Frontal cortex (tissue), 3 donors: ENCODE measurements at regions not wholly inside any gene's neighbourhood (a gene's known extent, or its start where the extent isn't known, plus 50 kb on each side); places are given as distances from the start of the nearest gene placed in this dataset.
"Not testable (repeated sequence)": the region's sequence is repeated elsewhere in the genome, so short reads cannot be mapped to it uniquely, and the experiment has no call there.

Source experiments
- DNase-seq, 2 donors: peaks; one replicate each; pipeline ENCODE4 v3.0.0; 2012; ENCODE audit warnings: low spot score in 2 of 2
- FAIRE-seq: peaks from 2 replicates; lab custom pipeline; 2012; peaks lifted over from hg19 to GRCh38; lab: Jason Lieb, UNC
- donor health status: control.
- donor health status: control.
- donor health status: control.

DNA sequence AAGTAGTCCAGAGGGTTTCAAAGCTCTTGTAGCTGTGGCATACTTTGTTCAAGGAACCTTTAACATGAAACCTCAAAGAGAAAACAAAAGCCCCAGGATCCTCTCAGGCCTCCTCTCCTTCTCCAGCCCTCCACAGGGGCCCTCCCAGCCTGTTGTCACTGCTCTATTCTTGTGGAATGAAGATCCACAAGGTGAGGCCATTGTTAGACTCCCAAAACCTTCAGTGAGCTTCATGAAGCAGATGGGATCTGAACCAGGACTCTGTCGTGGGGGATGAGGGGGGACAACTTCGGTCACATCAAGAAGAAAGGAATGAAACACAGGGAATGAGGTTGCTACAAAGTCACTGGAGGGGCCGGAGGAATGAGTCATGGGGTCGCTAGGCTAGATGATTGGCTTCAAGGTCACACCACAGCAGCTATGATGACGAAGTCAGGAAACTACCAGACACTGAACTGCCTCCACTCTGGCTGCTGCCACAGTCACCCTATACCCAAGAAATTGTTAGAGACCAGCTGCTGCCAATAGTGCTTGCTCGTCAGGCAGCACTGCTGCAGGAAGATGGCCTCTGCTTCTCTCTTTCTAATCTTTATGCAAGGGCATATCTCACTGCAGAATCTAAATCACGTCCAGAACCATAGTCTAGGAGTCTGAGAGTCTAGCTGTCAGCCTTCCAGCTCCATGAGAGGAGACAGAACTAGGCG lies 208.8 kb downstream of the HIBADH start:
- DNase-seq, result no peak
- FAIRE-seq, result no peak

DNA sequence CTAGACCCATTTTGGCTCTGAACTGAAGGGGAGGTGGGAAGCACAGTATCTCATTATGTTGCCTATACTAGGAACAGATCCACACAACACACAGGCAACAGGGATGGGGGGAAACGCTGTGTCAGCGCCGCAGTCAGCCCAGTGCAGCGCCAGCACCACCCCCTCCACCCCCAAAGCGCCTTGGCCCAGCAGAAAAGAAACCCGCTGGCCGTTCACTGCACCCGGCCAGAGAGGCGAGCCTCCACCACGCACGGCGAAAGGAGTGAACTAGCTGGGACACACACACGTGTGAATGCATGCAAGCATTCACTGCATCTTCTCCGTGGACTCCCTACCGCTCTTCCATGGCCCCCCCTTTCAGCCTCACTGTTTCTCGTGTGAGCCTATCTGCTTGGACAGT lies 205.6 kb downstream of the HIBADH start:
- DNase-seq, FAIRE-seq: not testable (repeated sequence)

DNA sequence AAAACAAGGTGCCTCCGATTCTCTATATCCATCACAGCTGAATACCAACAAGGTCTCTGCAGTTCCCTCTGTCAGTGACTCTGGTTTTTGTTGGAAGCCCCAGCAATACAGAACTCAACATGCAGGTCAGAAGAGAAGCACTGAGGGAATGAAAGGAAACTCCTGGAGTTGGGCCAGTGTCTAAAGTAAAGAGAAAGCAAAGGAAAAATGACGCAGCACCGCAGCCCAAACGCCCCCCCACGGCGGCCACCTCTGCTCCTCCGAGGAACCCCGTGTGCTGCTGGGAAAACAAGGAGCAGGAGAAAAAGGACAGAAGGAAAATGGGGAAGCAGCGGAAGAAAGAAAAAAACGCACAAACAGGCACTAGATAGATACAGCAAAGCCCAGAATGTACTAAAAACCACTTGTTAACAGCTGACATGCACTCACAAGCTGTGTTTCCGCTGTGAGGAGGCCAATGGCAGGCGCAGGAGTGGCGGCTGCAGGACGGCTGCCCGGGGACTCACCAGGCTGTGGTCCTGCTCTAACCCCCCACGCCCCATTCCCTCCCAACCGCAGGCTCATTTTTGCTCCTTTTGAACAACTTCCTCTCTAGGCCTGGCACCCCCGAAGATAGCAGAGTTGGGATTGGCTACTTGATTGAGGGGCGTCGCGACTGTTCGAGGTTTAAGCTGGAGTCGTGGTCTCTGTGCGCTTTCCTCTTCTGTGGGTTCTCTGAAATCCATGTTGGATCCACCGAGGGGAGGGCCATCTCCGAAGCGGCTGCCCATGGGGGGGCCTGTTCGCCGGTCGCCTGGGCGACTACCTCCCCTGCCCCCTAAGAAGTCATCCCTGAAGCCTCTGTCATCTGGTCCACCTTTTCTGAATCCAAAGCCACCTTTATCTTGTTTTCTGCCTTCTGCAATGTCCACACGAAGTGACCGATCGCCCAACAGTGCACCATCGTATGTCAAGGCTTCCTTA lies 204.8 kb downstream of the HIBADH start:
- not testable (repeated sequence) for DNase-seq, FAIRE-seq

DNA sequence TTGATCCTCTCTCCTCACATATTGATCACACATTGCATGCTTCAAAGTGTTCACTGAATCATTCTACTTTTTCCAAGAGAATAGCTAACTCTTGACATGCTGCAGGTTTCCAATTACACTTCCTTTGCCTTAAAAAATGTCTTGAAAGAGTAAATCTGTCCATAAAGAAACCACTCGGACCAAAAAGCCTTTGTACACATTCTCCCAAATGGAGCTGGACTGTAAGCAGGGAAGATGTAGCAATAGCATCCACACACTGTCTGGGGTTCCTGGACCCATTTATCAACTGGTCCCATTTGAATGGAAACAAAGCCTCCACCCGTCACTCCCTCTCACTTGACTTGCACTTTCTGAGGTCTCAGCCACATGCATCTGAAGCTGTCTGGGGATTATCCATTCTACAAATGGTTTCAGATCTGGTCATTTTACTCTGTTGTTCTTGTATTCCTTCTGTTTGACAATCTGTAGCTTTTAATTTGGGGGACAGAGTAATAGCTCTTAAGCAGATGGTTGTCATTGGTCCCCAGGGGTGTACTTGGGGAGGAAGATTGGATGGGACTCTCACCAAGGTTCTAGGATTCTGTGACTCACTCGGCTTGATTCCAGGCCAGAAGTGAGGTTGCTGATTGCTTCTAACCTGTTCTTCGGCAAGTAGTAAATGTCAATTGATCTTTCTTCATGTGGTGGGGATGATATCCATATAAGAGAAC lies 203.5 kb downstream of the HIBADH start:
- no peak for DNase-seq
- FAIRE-seq, result no peak

DNA sequence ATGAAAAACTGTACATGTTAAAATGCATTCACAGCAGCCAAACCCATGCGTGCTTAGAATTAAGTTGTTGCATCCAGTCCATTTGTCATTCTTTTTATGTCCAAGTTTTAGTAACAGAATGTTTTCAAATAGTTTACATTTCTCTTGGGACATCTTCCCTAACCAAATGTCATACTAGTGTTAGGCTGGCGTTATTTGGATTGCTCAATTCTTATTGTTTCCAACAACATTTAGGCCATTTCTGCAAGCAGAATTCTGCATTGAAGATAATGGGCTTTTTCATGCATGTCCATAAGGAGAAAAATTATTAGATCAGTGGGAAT lies 203.0 kb downstream of the HIBADH start:
- no peak for DNase-seq
- no peak for FAIRE-seq

DNA sequence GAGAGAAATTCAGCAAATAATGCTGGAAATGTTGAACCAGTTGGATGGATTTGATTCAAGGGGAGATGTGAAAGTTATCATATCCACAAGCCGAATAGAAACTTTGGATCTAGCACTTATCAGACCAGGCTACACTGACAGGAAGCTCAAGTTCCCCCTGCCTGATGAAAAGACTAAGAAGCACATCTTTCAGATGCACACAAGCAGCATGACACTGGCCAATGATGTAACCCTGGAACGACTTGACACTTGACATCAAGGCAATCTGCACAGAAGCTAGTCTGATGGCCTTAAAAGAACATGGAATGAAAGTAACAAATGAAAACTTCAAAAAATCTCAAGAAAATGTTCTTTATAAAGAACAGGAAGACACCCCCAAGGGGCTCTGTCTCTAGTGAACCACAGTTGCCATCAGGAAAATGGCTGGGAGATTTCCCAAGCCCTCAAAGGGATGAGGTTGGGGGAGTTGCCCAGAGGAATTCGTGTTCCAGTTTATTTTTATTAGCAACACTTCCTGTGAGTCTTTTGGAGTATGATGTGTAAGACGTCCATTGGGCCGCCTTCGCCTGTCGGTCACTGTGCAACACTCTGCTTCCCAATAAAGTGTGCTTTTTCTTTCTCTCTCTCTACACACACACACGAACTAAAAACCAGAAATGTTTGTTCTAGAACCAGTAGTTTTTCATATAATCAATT lies 200.0 kb downstream of the HIBADH start:
- DNase-seq (no peak), FAIRE-seq (no peak)

DNA sequence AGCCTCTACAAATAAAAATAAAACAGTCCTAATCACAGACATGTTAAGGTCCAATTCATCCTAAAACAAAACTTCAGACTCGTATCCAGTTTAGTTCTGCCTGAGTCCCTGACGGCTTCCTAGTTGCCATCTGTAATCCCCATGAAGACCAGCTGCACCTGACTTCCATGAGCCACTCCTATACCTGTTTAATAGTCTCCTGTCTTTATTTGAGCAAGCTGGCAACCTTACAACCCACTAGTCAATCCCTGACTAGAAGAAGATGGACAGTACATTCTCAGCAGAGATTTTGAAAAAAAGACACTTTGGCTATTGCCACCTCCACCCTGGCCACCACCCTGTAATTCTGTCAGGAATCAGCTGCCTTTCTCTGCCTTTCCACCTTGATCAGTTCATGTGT lies 197.7 kb downstream of the HIBADH start:
- no peak for FAIRE-seq
- DNase-seq, result no peak

DNA sequence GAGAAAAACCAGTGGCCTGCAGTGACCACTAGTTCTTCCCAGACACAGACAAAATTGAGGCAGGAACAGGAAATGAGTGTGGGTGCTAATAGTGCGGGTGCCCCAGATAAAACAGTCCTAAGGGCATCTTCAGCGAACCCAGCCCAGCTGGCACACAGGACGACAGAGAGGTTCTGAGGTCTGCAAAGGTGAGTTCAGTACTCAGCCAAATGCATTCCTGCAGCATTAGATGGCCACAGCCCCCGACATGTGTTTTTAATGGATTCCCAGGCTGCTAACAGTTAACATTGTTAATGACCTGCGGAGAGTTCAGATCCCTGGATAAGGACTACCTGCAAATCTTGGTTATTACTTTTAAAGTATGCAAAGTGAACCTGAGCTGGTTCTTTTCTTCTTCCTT lies 196.0 kb downstream of the HIBADH start:
- DNase-seq (no peak), FAIRE-seq (no peak)

DNA sequence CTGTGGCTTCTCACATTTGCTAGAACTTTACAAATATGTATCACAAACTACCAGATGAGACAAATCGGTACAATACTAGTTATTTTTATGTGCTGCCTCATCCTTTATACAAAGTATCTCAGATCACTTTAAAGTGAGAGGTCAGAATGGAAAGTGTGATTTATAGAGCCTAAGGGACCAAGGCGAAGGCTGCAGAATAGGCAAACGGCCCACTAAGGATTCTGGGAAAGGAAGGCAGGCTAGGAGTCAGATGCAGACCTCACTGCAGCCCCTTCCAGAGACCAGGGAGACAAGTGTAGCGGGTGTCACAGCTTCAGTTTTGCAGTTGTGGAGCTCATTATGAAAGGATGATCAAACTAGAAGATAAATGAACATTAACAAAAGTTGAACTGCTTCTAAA lies 190.6 kb downstream of the HIBADH start:
- FAIRE-seq (no peak), DNase-seq (no peak)
